Cardiac septum (tissue), 1 donor: ENCODE measurements at regions not wholly inside any gene's neighbourhood (a gene's known extent, or its start where the extent isn't known, plus 50 kb on each side); places are given as distances from the start of the nearest gene placed in this dataset.
"Not testable (repeated sequence)": the region's sequence is repeated elsewhere in the genome, so short reads cannot be mapped to it uniquely, and the experiment has no call there.

Experiments
- DNase-seq: peaks from one replicate; pipeline ENCODE4 v3.0.0-alpha.2; 2020; ENCODE audit warnings: low spot score
- intact Hi-C: fragments of 100-400 bp; cut with DNase I; formaldehyde crosslinking; loops from one replicate; pipeline ENCODE4 v1.14.0; 2022
- donor health status: DM: no; HTN: no; CAD: no.

GRCh38 chr6:163877877-163878639, 463.5 kb downstream of the QKI start:
- intact Hi-C loops = no loop called here
- no peak for DNase-seq

GRCh38 chr6:163876391-163876790, 461.9 kb downstream of the QKI start:
- no peak for DNase-seq
- intact Hi-C loops = no loop called here

GRCh38 chr6:163874784-163875183, 460.3 kb downstream of the QKI start:
- intact Hi-C loops = no loop called here
- no peak for DNase-seq

GRCh38 chr6:163872335-163872734, 457.8 kb downstream of the QKI start:
- intact Hi-C loops = no loop called here
- DNase-seq = no peak

- intact Hi-C loops = no loop called here
- DNase-seq = no peak
Observed at GRCh38 chr6:163871616-163872015, 457.1 kb downstream of the QKI start.

GRCh38 chr6:163867518-163868292, 453.2 kb downstream of the QKI start:
- no peak for DNase-seq

GRCh38 chr6:163866192-163866591, 451.7 kb downstream of the QKI start:
- no peak for DNase-seq
- intact Hi-C loops = no loop called here

More at GRCh38 chr6:163867518-163868292, 453.2 kb downstream of the QKI start:
- intact Hi-C loops = no loop called here

- intact Hi-C loops = no loop called here
- no peak for DNase-seq
Observed at GRCh38 chr6:163863565-163863964, 449.0 kb downstream of the QKI start.

GRCh38 chr6:163862701-163863100, 448.2 kb downstream of the QKI start:
- intact Hi-C loops = no loop called here
- no peak for DNase-seq

- no peak for DNase-seq
- intact Hi-C loops = no loop called here
Observed at GRCh38 chr6:163861627-163862026, 447.1 kb downstream of the QKI start.

- DNase-seq = no peak
- intact Hi-C loops = no loop called here
Observed at GRCh38 chr6:163860287-163861081, 446.0 kb downstream of the QKI start.

- intact Hi-C loops, DNase-seq: not testable (repeated sequence)
Observed at GRCh38 chr6:163858870-163859269, 444.4 kb downstream of the QKI start.

GRCh38 chr6:163857421-163857820, 442.9 kb downstream of the QKI start:
- intact Hi-C loops = no loop called here
- no peak for DNase-seq

GRCh38 chr6:163850874-163851273, 436.4 kb downstream of the QKI start:
- DNase-seq = no peak
- intact Hi-C loops = no loop called here

GRCh38 chr6:163844761-163845160, 430.2 kb downstream of the QKI start:
- intact Hi-C loops = no loop called here
- no peak for DNase-seq

GRCh38 chr6:163844357-163844756, 429.8 kb downstream of the QKI start:
- no peak for DNase-seq
- intact Hi-C loops = no loop called here

- intact Hi-C loops = no loop called here
Observed at GRCh38 chr6:163843218-163843617, 428.7 kb downstream of the QKI start.

GRCh38 chr6:163842467-163842866, 427.9 kb downstream of the QKI start:
- DNase-seq = no peak
- intact Hi-C loops = no loop called here

More at GRCh38 chr6:163843218-163843617, 428.7 kb downstream of the QKI start:
- no peak for DNase-seq

GRCh38 chr6:163841733-163842132, 427.2 kb downstream of the QKI start:
- intact Hi-C loops = no loop called here
- no peak for DNase-seq

GRCh38 chr6:163841326-163841725, 426.8 kb downstream of the QKI start:
- intact Hi-C loops = no loop called here

More at GRCh38 chr6:163841326-163841725, 426.8 kb downstream of the QKI start:
- DNase-seq = no peak
